Neutrophil (primary cell): ENCODE measurements at regions not wholly inside any gene's neighbourhood (a gene's known extent, or its start where the extent isn't known, plus 50 kb on each side); places are given as distances from the start of the nearest gene placed in this dataset.
"Not testable (repeated sequence)": the region's sequence is repeated elsewhere in the genome, so short reads cannot be mapped to it uniquely, and the experiment has no call there.

Experiments
- H3K27ac ChIP-seq: fragments of 200-600 bp; sonication (generic); 2 replicates; pipeline ENCODE4 v1.5.1; 2016; ENCODE audit warnings: mild to moderate bottlenecking, moderate library complexity
- H3K27me3 ChIP-seq: fragments of 200-600 bp; sonication (generic); 2 replicates; pipeline ENCODE4 v1.6.0; 2016; ENCODE audit warnings: mild to moderate bottlenecking
- H3K36me3 ChIP-seq: fragments of 200-600 bp; sonication (generic); 2 replicates; pipeline ENCODE4 v1.5.1; 2017
- H3K4me1 ChIP-seq, 2 experiments: fragments of 200-600 bp in 1 of 2; sonication (generic) in 1 of 2; 1 replicate in 1 of 2; 2 replicates in 1 of 2; pipeline versions ENCODE4 v1.5.1 to v1.6.1; 2013 to 2016; ENCODE audit warnings: low read depth in 1 of 2, low read length in 1 of 2, mild to moderate bottlenecking in 1 of 2, moderate library complexity in 1 of 2; ENCODE audit not compliant: control insufficient read depth in 1 of 2, insufficient read depth in 1 of 2
- H3K4me3 ChIP-seq, 2 experiments: fragments of 200-600 bp in 1 of 2; sonication (generic) in 1 of 2; 1 replicate in 1 of 2; 2 replicates in 1 of 2; pipeline ENCODE4 v1.5.1; 2013 to 2016; ENCODE audit warnings: low read depth in 1 of 2, low read length in 1 of 2, mild to moderate bottlenecking in 1 of 2, moderate library complexity in 1 of 2
- H3K9me3 ChIP-seq: fragments of 200-600 bp; sonication (generic); 2 replicates; pipeline ENCODE4 v1.5.1; 2016
- CTCF ChIP-seq: fragments of 200-600 bp; sonication (generic); IDR thresholded peaks from 2 replicates; pipeline ENCODE4 v1.5.1; 2016; ENCODE audit warnings: antibody characterized with exemption

DNA sequence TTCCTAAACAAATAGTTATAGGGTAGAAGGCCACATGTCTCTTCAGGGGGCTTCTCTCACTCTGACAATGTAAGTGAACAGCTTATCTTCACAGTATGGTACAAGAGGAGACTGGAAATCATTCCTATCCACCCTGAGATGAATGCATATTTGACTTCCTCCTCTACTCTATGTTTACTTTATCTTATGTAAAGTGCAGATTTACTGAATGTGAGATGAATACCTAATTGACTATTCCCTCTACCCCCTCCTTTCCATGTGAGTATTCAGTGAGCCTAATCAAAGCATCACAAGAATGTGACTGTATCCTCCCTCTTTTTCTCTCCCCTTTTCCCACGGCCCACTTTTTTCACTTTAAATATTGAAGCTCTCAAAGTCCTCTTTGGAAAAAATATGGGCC, 132.5 kb downstream of the BACH1 start:
- H3K4me1 ChIP-seq: no peaks in the 10 kb centered on the region
- no peak overlapping the region for H3K4me3 ChIP-seq
- TF ChIP-seq CTCF: no peak
- H3K27ac ChIP-seq: no peak overlapping the region
- no peaks in the 10 kb centered on the region for H3K9me3 ChIP-seq
- H3K36me3 ChIP-seq: no peaks in the 10 kb centered on the region
- H3K27me3 ChIP-seq: no peaks in the 10 kb centered on the region

DNA sequence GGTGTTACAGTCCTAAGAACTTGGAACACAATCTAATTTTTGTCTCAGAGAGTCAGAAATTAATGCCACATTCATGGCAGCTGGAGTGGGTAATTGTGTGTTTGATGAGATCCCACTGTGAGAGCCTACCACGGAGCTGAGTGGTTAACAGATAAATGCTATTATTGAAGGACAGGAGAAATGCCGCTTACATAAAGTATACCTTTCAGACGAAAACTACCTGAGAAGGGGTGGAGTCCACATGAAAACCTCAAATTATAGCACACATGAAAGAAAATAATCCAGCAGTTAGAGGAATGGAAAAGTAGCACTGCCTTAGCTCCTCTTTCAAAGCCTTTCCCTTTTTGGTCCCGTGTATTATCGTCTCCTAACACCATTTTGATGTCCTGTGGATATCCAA, 133.0 kb downstream of the BACH1 start:
- Histone ChIP-seq H3K36me3 (no peaks in the 10 kb centered on the region), H3K27me3 (no peaks in the 10 kb centered on the region), H3K4me1 (no peaks in the 10 kb centered on the region), H3K4me3 (no peak overlapping the region), H3K27ac (no peak overlapping the region), H3K9me3 (no peaks in the 10 kb centered on the region)
- TF ChIP-seq CTCF: no peak

- Histone ChIP-seq H3K27ac (no peak overlapping the region), H3K36me3 (no peaks in the 10 kb centered on the region), H3K9me3 (no peaks in the 10 kb centered on the region), H3K4me3 (no peak overlapping the region), H3K4me1 (no peaks in the 10 kb centered on the region), H3K27me3 (no peaks in the 10 kb centered on the region)
- TF ChIP-seq CTCF: no peak
Observed at GRCh38 chr21:29433366-29434059, 134.8 kb downstream of the BACH1 start.

- Histone ChIP-seq H3K36me3 (no peaks in the 10 kb centered on the region), H3K4me1 (no peaks in the 10 kb centered on the region), H3K9me3 (no peaks in the 10 kb centered on the region), H3K27me3 (no peaks in the 10 kb centered on the region), H3K27ac (no peak overlapping the region), H3K4me3 (no peak overlapping the region)
- no peak for TF ChIP-seq CTCF
Observed at GRCh38 chr21:29434081-29434480, 135.4 kb downstream of the BACH1 start.

- H3K9me3 ChIP-seq, H3K36me3 ChIP-seq, H3K27me3 ChIP-seq, H3K4me3 ChIP-seq, H3K4me1 ChIP-seq, H3K27ac ChIP-seq: not testable (repeated sequence)
Observed at GRCh38 chr21:29434982-29435381, 136.3 kb downstream of the BACH1 start.

GRCh38 chr21:29436143-29436542, 137.4 kb downstream of the BACH1 start:
- Histone ChIP-seq H3K27me3 (no peaks in the 10 kb centered on the region), H3K4me1 (no peaks in the 10 kb centered on the region), H3K4me3 (no peak overlapping the region), H3K9me3 (no peaks in the 10 kb centered on the region), H3K27ac (no peak overlapping the region), H3K36me3 (no peaks in the 10 kb centered on the region)
- no peak for TF ChIP-seq CTCF
